ENCODE measurements at regions not wholly inside any gene's neighbourhood (a gene's known extent, or its start where the extent isn't known, plus 50 kb on each side); places are given as distances from the start of the nearest gene placed in this dataset.

GRCh38 chr1:191685669-191686068, 472.6 kb upstream of the RGS18 start:
- Histone ChIP-seq H3K36me3 (ENCODE audit: control insufficient read depth in 2 of 3, insufficient read depth in 3 of 3, low read length in 3 of 3) (no peaks in the 10 kb centered on the region), H3K9me3 (ENCODE audit: control insufficient read depth in 2 of 3, low read length in 3 of 3) (no peaks in the 10 kb centered on the region), H3K4me3 (ENCODE audit: low read length) (no peak overlapping the region), H3K27me3 (ENCODE audit: control insufficient read depth in 2 of 2, insufficient read depth in 2 of 2, low read length in 2 of 2) (no peaks in the 10 kb centered on the region), H3K27ac (ENCODE audit: low read depth, low read length) (no peak overlapping the region), H3K4me1 (ENCODE audit: control insufficient read depth in 2 of 2, insufficient read depth in 2 of 2, low read length in 2 of 2) (no peaks in the 10 kb centered on the region)
- ChIA-PET CTCF (interaction anchor here (0.6 kb wide), 1 partner anchor 1543 kb away, joined by 5 read pairs; no protein-coding TSS in a partner anchor), POLR2A (no interaction called here)
- ATAC-seq: no peak
- Mint-ChIP-seq H3K4me3 (no peak overlapping the region), H3K27me3 (no peaks in the 10 kb centered on the region), H3K4me1 (no peaks in the 10 kb centered on the region), H3K9me3 (peaks cover 0 to 19% (median 2%) of the 10 kb centered on the region in 11 donors), H3K36me3 (peaks cover 0 to 3% (median 0%) of the 10 kb centered on the region in 5 donors), H3K27ac (no peak overlapping the region)
- intact Hi-C loops (cut with micrococcal nuclease): no loop called here
- DNase-seq: no peak

- Histone ChIP-seq H3K9me3 (ENCODE audit: control insufficient read depth in 2 of 3, low read length in 3 of 3) (no peaks in the 10 kb centered on the region), H3K4me3 (ENCODE audit: low read length) (no peak overlapping the region), H3K36me3 (ENCODE audit: control insufficient read depth in 2 of 3, insufficient read depth in 3 of 3, low read length in 3 of 3) (no peaks in the 10 kb centered on the region), H3K27ac (ENCODE audit: low read depth, low read length) (no peak overlapping the region), H3K4me1 (ENCODE audit: control insufficient read depth in 2 of 2, insufficient read depth in 2 of 2, low read length in 2 of 2) (no peaks in the 10 kb centered on the region), H3K27me3 (ENCODE audit: control insufficient read depth in 2 of 2, insufficient read depth in 2 of 2, low read length in 2 of 2) (no peaks in the 10 kb centered on the region)
- ChIA-PET POLR2A (no interaction called here), CTCF (no interaction called here)
- Mint-ChIP-seq H3K4me1 (no peaks in the 10 kb centered on the region), H3K27me3 (no peaks in the 10 kb centered on the region), H3K36me3 (peaks cover 0 to 3% (median 0%) of the 10 kb centered on the region in 5 donors), H3K4me3 (no peak overlapping the region), H3K27ac (no peak overlapping the region), H3K9me3 (peaks cover 0 to 19% (median 2%) of the 10 kb centered on the region in 11 donors)
- ATAC-seq (no peak), DNase-seq (no peak)
- intact Hi-C loops (cut with micrococcal nuclease): no loop called here
Observed at GRCh38 chr1:191687721-191688120, 470.5 kb upstream of the RGS18 start.

- Mint-ChIP-seq H3K27ac (no peak overlapping the region), H3K9me3 (peaks cover 1 to 21% (median 11%) of the 10 kb centered on the region in 11 donors), H3K4me1 (peaks cover 0 to 3% (median 0%) of the 10 kb centered on the region in 7 donors), H3K4me3 (no peak overlapping the region), H3K36me3 (no peaks in the 10 kb centered on the region), H3K27me3 (no peaks in the 10 kb centered on the region)
- no peak for DNase-seq
- no peaks in the 10 kb centered on the region for H3K27me3 ChIP-seq (ENCODE audit: control insufficient read depth in 2 of 2, insufficient read depth in 2 of 2, low read length in 2 of 2)
- intact Hi-C loops (cut with micrococcal nuclease): no loop called here
- H3K27ac ChIP-seq (ENCODE audit: low read depth, low read length): no peak overlapping the region
- no peak for ATAC-seq
- POLR2A ChIA-PET: no interaction called here
- H3K9me3 ChIP-seq (ENCODE audit: control insufficient read depth in 2 of 3, low read length in 3 of 3): no peaks in the 10 kb centered on the region
- CTCF ChIA-PET: no interaction called here
- H3K36me3 ChIP-seq (ENCODE audit: control insufficient read depth in 2 of 3, insufficient read depth in 3 of 3, low read length in 3 of 3): no peaks in the 10 kb centered on the region
- H3K4me3 ChIP-seq (ENCODE audit: low read length): no peak overlapping the region
- H3K4me1 ChIP-seq (ENCODE audit: control insufficient read depth in 2 of 2, insufficient read depth in 2 of 2, low read length in 2 of 2): no peaks in the 10 kb centered on the region
Observed at GRCh38 chr1:191690931-191691330, 467.3 kb upstream of the RGS18 start.

GRCh38 chr1:191693797-191694196, 464.5 kb upstream of the RGS18 start:
- Histone ChIP-seq H3K4me1 (ENCODE audit: control insufficient read depth in 2 of 2, insufficient read depth in 2 of 2, low read length in 2 of 2) (no peaks in the 10 kb centered on the region), H3K36me3 (ENCODE audit: control insufficient read depth in 2 of 3, insufficient read depth in 3 of 3, low read length in 3 of 3) (no peaks in the 10 kb centered on the region), H3K9me3 (ENCODE audit: control insufficient read depth in 2 of 3, low read length in 3 of 3) (no peaks in the 10 kb centered on the region), H3K27me3 (ENCODE audit: control insufficient read depth in 2 of 2, insufficient read depth in 2 of 2, low read length in 2 of 2) (no peaks in the 10 kb centered on the region), H3K4me3 (ENCODE audit: low read length) (no peak overlapping the region), H3K27ac (ENCODE audit: low read depth, low read length) (no peak overlapping the region)
- peaks cover 0 to 5% (median 0%) of the 10 kb centered on the region in 7 donors for H3K4me1 Mint-ChIP-seq
- H3K4me3 Mint-ChIP-seq: no peak overlapping the region
- ATAC-seq (no peak), DNase-seq (no peak)
- POLR2A ChIA-PET: no interaction called here
- intact Hi-C loops (cut with micrococcal nuclease): no loop called here
- CTCF ChIA-PET: no interaction called here
- peaks cover 1 to 33% (median 9%) of the 10 kb centered on the region in 11 donors for H3K9me3 Mint-ChIP-seq
- no peaks in the 10 kb centered on the region for H3K36me3 Mint-ChIP-seq
- no peak overlapping the region for H3K27ac Mint-ChIP-seq
- no peaks in the 10 kb centered on the region for H3K27me3 Mint-ChIP-seq

- no peaks in the 10 kb centered on the region for H3K36me3 Mint-ChIP-seq
- Histone ChIP-seq H3K27ac (ENCODE audit: low read depth, low read length) (no peak overlapping the region), H3K27me3 (ENCODE audit: control insufficient read depth in 2 of 2, insufficient read depth in 2 of 2, low read length in 2 of 2) (no peaks in the 10 kb centered on the region), H3K9me3 (ENCODE audit: control insufficient read depth in 2 of 3, low read length in 3 of 3) (no peaks in the 10 kb centered on the region), H3K36me3 (ENCODE audit: control insufficient read depth in 2 of 3, insufficient read depth in 3 of 3, low read length in 3 of 3) (no peaks in the 10 kb centered on the region), H3K4me3 (ENCODE audit: low read length) (no peak overlapping the region), H3K4me1 (ENCODE audit: control insufficient read depth in 2 of 2, insufficient read depth in 2 of 2, low read length in 2 of 2) (no peaks in the 10 kb centered on the region)
- H3K4me3 Mint-ChIP-seq: no peak overlapping the region
- POLR2A ChIA-PET: no interaction called here
- peaks cover 1 to 33% (median 11%) of the 10 kb centered on the region in 11 donors for H3K9me3 Mint-ChIP-seq
- CTCF ChIA-PET: no interaction called here
- ATAC-seq (no peak), DNase-seq (no peak)
- H3K27ac Mint-ChIP-seq: no peak overlapping the region
- H3K4me1 Mint-ChIP-seq: peaks cover 0 to 5% (median 0%) of the 10 kb centered on the region in 7 donors
- intact Hi-C loops (cut with micrococcal nuclease): no loop called here
- H3K27me3 Mint-ChIP-seq: no peaks in the 10 kb centered on the region
Observed at GRCh38 chr1:191695865-191696264, 462.4 kb upstream of the RGS18 start.

GRCh38 chr1:191696354-191696753, 461.9 kb upstream of the RGS18 start:
- Histone ChIP-seq H3K9me3 (ENCODE audit: control insufficient read depth in 2 of 3, low read length in 3 of 3) (no peaks in the 10 kb centered on the region), H3K27ac (ENCODE audit: low read depth, low read length) (no peak overlapping the region), H3K4me3 (ENCODE audit: low read length) (no peak overlapping the region), H3K4me1 (ENCODE audit: control insufficient read depth in 2 of 2, insufficient read depth in 2 of 2, low read length in 2 of 2) (no peaks in the 10 kb centered on the region), H3K36me3 (ENCODE audit: control insufficient read depth in 2 of 3, insufficient read depth in 3 of 3, low read length in 3 of 3) (no peaks in the 10 kb centered on the region), H3K27me3 (ENCODE audit: control insufficient read depth in 2 of 2, insufficient read depth in 2 of 2, low read length in 2 of 2) (no peaks in the 10 kb centered on the region)
- H3K27ac Mint-ChIP-seq: no peak overlapping the region
- peaks cover 0 to 5% (median 0%) of the 10 kb centered on the region in 7 donors for H3K4me1 Mint-ChIP-seq
- no peaks in the 10 kb centered on the region for H3K27me3 Mint-ChIP-seq
- ChIA-PET POLR2A (no interaction called here), CTCF (no interaction called here)
- H3K4me3 Mint-ChIP-seq: no peak overlapping the region
- ATAC-seq: no peak
- DNase-seq: no peak
- peaks cover 2 to 37% (median 11%) of the 10 kb centered on the region in 11 donors for H3K9me3 Mint-ChIP-seq
- intact Hi-C loops (cut with micrococcal nuclease): no loop called here
- H3K36me3 Mint-ChIP-seq: no peaks in the 10 kb centered on the region

- DNase-seq (no peak), ATAC-seq (no peak)
- no peak overlapping the region for H3K4me3 ChIP-seq (ENCODE audit: low read length)
- no peaks in the 10 kb centered on the region for H3K4me1 ChIP-seq (ENCODE audit: control insufficient read depth in 2 of 2, insufficient read depth in 2 of 2, low read length in 2 of 2)
- Mint-ChIP-seq H3K9me3 (peaks cover 2 to 39% (median 12%) of the 10 kb centered on the region in 11 donors), H3K27ac (no peak overlapping the region), H3K36me3 (no peaks in the 10 kb centered on the region), H3K4me1 (peaks cover 0 to 5% (median 0%) of the 10 kb centered on the region in 7 donors), H3K27me3 (no peaks in the 10 kb centered on the region), H3K4me3 (no peak overlapping the region)
- H3K27ac ChIP-seq (ENCODE audit: low read depth, low read length): no peak overlapping the region
- ChIA-PET CTCF (no interaction called here), POLR2A (no interaction called here)
- no peaks in the 10 kb centered on the region for H3K9me3 ChIP-seq (ENCODE audit: control insufficient read depth in 2 of 3, low read length in 3 of 3)
- no peaks in the 10 kb centered on the region for H3K36me3 ChIP-seq (ENCODE audit: control insufficient read depth in 2 of 3, insufficient read depth in 3 of 3, low read length in 3 of 3)
- no peaks in the 10 kb centered on the region for H3K27me3 ChIP-seq (ENCODE audit: control insufficient read depth in 2 of 2, insufficient read depth in 2 of 2, low read length in 2 of 2)
- intact Hi-C loops (cut with micrococcal nuclease): no loop called here
Observed at GRCh38 chr1:191697556-191697955, 460.7 kb upstream of the RGS18 start.

All from naive thymus-derived CD4-positive, alpha-beta T cell (primary cell).